ENCODE measurements at regions not wholly inside any gene's neighbourhood (a gene's known extent, or its start where the extent isn't known, plus 50 kb on each side); places are given as distances from the start of the nearest gene placed in this dataset.
"Not testable (repeated sequence)": the region's sequence is repeated elsewhere in the genome, so short reads cannot be mapped to it uniquely, and the experiment has no call there.

- no peak for TF ChIP-seq CTCF (conservative IDR thresholded peaks at IDR 0.05; ENCODE audit: control insufficient read depth, insufficient read depth, low read depth, low read length)
- no peak for DNase-seq (ENCODE audit: low read depth)
- no peak overlapping the region for H3K4me3 ChIP-seq (ENCODE audit: control insufficient read depth, low read depth, low read length)
Measured at GRCh38 chr6:10144772-10145171, 270.1 kb downstream of the TFAP2A start.

GRCh38 chr6:10141746-10142443 lies 273.0 kb downstream of the TFAP2A start:
- no peak for TF ChIP-seq CTCF (conservative IDR thresholded peaks at IDR 0.05; ENCODE audit: control insufficient read depth, insufficient read depth, low read depth, low read length)
- no peak overlapping the region for H3K4me3 ChIP-seq (ENCODE audit: control insufficient read depth, low read depth, low read length)
- no peak for DNase-seq (ENCODE audit: low read depth)

GRCh38 chr6:10140824-10141223 lies 274.1 kb downstream of the TFAP2A start:
- DNase-seq (ENCODE audit: low read depth): no peak
- no peak for TF ChIP-seq CTCF (conservative IDR thresholded peaks at IDR 0.05; ENCODE audit: control insufficient read depth, insufficient read depth, low read depth, low read length)
- no peak overlapping the region for H3K4me3 ChIP-seq (ENCODE audit: control insufficient read depth, low read depth, low read length)

- H3K4me3 ChIP-seq (ENCODE audit: control insufficient read depth, low read depth, low read length): no peak overlapping the region
- no peak for TF ChIP-seq CTCF (conservative IDR thresholded peaks at IDR 0.05; ENCODE audit: control insufficient read depth, insufficient read depth, low read depth, low read length)
- no peak for DNase-seq (ENCODE audit: low read depth)
Measured at GRCh38 chr6:10140136-10140535, 274.7 kb downstream of the TFAP2A start.

- TF ChIP-seq CTCF (conservative IDR thresholded peaks at IDR 0.05; ENCODE audit: control insufficient read depth, insufficient read depth, low read depth, low read length): no peak
- no peak for DNase-seq (ENCODE audit: low read depth)
- H3K4me3 ChIP-seq (ENCODE audit: control insufficient read depth, low read depth, low read length): no peak overlapping the region
Measured at GRCh38 chr6:10138917-10139316, 276.0 kb downstream of the TFAP2A start.

- no peak for TF ChIP-seq CTCF (conservative IDR thresholded peaks at IDR 0.05; ENCODE audit: control insufficient read depth, insufficient read depth, low read depth, low read length)
- no peak overlapping the region for H3K4me3 ChIP-seq (ENCODE audit: control insufficient read depth, low read depth, low read length)
- DNase-seq (ENCODE audit: low read depth): no peak
Measured at GRCh38 chr6:10136636-10137035, 278.2 kb downstream of the TFAP2A start.

GRCh38 chr6:10134185-10134584 lies 280.7 kb downstream of the TFAP2A start:
- not testable (repeated sequence) for DNase-seq (ENCODE audit: low read depth); H3K4me3 ChIP-seq (ENCODE audit: control insufficient read depth, low read depth, low read length)
